Neural cell (in vitro differentiated cells): ENCODE measurements at regions not wholly inside any gene's neighbourhood (a gene's known extent, or its start where the extent isn't known, plus 50 kb on each side); places are given as distances from the start of the nearest gene placed in this dataset.

Source experiments
- H2AFZ ChIP-seq: fragments of 200-600, 300-800 bp; sonication (generic), shearing (Covaris generic); 2 replicates; pipeline ENCODE4 v1.6.0; 2014; ENCODE audit warnings: low read depth, mild to moderate bottlenecking, antibody characterized with exemption, low read length, moderate library complexity
- H3F3A ChIP-seq: fragments of 200-600 bp; shearing (Covaris generic); 2 replicates; pipeline ENCODE4 v1.6.1; 2016; ENCODE audit warnings: mild to moderate bottlenecking, moderate library complexity, mixed read lengths, antibody characterized with exemption, low read length; ENCODE audit not compliant: insufficient read depth, poor library complexity, severe bottlenecking
- H3K27ac ChIP-seq: fragments of 200-600, 300-800 bp; sonication (generic), shearing (Covaris generic); 2 replicates; pipeline ENCODE4 v1.5.1; 2014; ENCODE audit warnings: mild to moderate bottlenecking, low read length, moderate library complexity
- H3K27me3 ChIP-seq: fragments of 300-800, 200-600 bp; sonication (generic), shearing (Covaris generic); 2 replicates; pipeline ENCODE4 v1.6.0; 2014; ENCODE audit warnings: mild to moderate bottlenecking, low read depth, low read length, moderate library complexity; ENCODE audit not compliant: insufficient read depth
- H3K36me3 ChIP-seq: fragments of 300-800, 200-600 bp; sonication (generic), shearing (Covaris generic); 2 replicates; pipeline ENCODE4 v1.5.1; 2014; ENCODE audit warnings: mild to moderate bottlenecking, antibody characterized with exemption, low read length, moderate library complexity; ENCODE audit not compliant: insufficient read depth
- H3K4me2 ChIP-seq: fragments of 300-800, 200-600 bp; sonication (generic), shearing (Covaris generic); 2 replicates; pipeline ENCODE4 v1.6.0; 2014; ENCODE audit warnings: mild to moderate bottlenecking, low read length
- H3K4me3 ChIP-seq: fragments of 300-800, 200-600 bp; sonication (generic), shearing (Covaris generic); 2 replicates; pipeline ENCODE4 v1.5.1; 2014; ENCODE audit warnings: mild to moderate bottlenecking, low read length, moderate library complexity
- H3K79me2 ChIP-seq: fragments of 200-600 bp; shearing (Covaris generic); replicated peaks from 2 replicates; pipeline ENCODE4 v1.6.0; 2014; ENCODE audit warnings: mild to moderate bottlenecking, low read length, moderate library complexity; ENCODE audit not compliant: insufficient read depth
- H3K9ac ChIP-seq: fragments of 300-800, 200-600 bp; sonication (generic), shearing (Covaris generic); 2 replicates; pipeline ENCODE4 v1.6.1; 2016; ENCODE audit warnings: mild to moderate bottlenecking, low read length, mixed read lengths
- H3K9me2 ChIP-seq: fragments of 200-600 bp; shearing (Covaris generic); 2 replicates; pipeline ENCODE4 v1.6.1; 2016; ENCODE audit warnings: mild to moderate bottlenecking, low read length, mixed read lengths; ENCODE audit not compliant: insufficient read depth
- H3K9me3 ChIP-seq: fragments of 200-600, 300-800 bp; sonication (generic), shearing (Covaris generic); 2 replicates; pipeline ENCODE4 v1.6.1; 2016; ENCODE audit warnings: mild to moderate bottlenecking, mixed run types, low read length, moderate library complexity, mixed read lengths
- H4K20me1 ChIP-seq: fragments of 200-600 bp; shearing (Covaris generic); 2 replicates; pipeline ENCODE4 v1.6.1; 2016; ENCODE audit warnings: mild to moderate bottlenecking, mixed run types; ENCODE audit not compliant: insufficient read depth
- CTCF ChIP-seq: fragments of 450-650 bp; IDR thresholded peaks from 2 replicates; pipeline ENCODE4 v1.5.1; 2014; ENCODE audit warnings: antibody characterized with exemption, mild to moderate bottlenecking, moderate library complexity; ENCODE audit not compliant: poor library complexity, severe bottlenecking
- EP300 ChIP-seq: fragments of 450-650 bp; conservative IDR thresholded peaks from 2 replicates; pipeline ENCODE4 v1.6.1; 2014; ENCODE audit warnings: antibody characterized with exemption, mild to moderate bottlenecking, moderate library complexity; ENCODE audit not compliant: poor library complexity, severe bottlenecking
- EZH2 ChIP-seq: fragments of 200-600, 300-800 bp; shearing (Covaris generic), sonication (generic); IDR thresholded peaks from 2 replicates; pipeline ENCODE4 v1.6.1; 2014; ENCODE audit warnings: antibody characterized with exemption, low read length, borderline replicate concordance, mild to moderate bottlenecking; ENCODE audit not compliant: insufficient read depth, poor library complexity, severe bottlenecking
- MXI1 ChIP-seq: fragments of 450-650 bp; conservative IDR thresholded peaks from 2 replicates; pipeline ENCODE4 v1.6.1; 2014; ENCODE audit warnings: antibody characterized with exemption, mild to moderate bottlenecking; ENCODE audit not compliant: poor library complexity, severe bottlenecking
- POLR2AphosphoS5 ChIP-seq: IDR thresholded peaks from 2 replicates; pipeline ENCODE4 v1.6.1; 2012
- RAD21 ChIP-seq: fragments of 450-650 bp; conservative IDR thresholded peaks from 2 replicates; pipeline ENCODE4 v1.6.1; 2014; ENCODE audit warnings: antibody characterized with exemption, mild to moderate bottlenecking, moderate library complexity
- SMC3 ChIP-seq: fragments of 450-650 bp; conservative IDR thresholded peaks from 2 replicates; pipeline ENCODE4 v1.6.1; 2014; ENCODE audit warnings: antibody characterized with exemption, mild to moderate bottlenecking, moderate library complexity; ENCODE audit not compliant: poor library complexity
- TAF1 ChIP-seq: IDR thresholded peaks from 2 replicates; pipeline ENCODE4 v1.6.1; 2012; ENCODE audit warnings: low read depth
- TF ChIP-seq, protein P1 (sequence below): IDR thresholded peaks from 2 replicates; pipeline ENCODE4 v1.6.1; 2012; ENCODE audit warnings: borderline replicate concordance

DNA sequence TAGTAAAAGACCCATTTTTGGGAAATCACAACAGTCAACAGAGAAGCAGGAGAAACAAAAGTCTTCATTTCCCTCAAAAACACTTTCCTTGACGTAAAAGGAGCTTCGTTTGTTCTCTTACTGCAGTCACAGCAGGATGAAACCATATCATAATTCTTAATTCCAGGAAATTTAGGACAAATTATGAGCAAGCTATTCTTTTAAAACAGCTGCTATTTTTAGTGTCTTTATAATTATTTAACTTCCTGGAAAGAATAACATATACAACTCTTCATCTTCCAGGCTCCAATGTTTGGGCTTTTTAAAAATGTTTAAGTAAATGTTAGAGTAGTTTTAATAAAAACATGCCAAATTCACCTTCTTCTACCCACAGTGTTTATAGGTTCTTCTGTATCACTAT is 563.5 kb downstream of the LTN1 start:
- Histone ChIP-seq H3K36me3 (no peaks in the 10 kb centered on the region), H3K27ac (no peak overlapping the region), H3F3A (no peaks in the 10 kb centered on the region), H3K9me2 (no peaks in the 10 kb centered on the region), H4K20me1 (no peaks in the 10 kb centered on the region), H3K4me2 (no peak overlapping the region), H3K4me3 (no peak overlapping the region), H3K79me2 (no peaks in the 10 kb centered on the region), H3K27me3 (no peaks in the 10 kb centered on the region), H3K9me3 (no peaks in the 10 kb centered on the region), H2AFZ (no peak overlapping the region), H3K9ac (no peak overlapping the region)
- no peak for TF ChIP-seq RAD21
- no peak for TF ChIP-seq POLR2AphosphoS5
- no peak for TF ChIP-seq EZH2
- TF ChIP-seq, protein P1, sequence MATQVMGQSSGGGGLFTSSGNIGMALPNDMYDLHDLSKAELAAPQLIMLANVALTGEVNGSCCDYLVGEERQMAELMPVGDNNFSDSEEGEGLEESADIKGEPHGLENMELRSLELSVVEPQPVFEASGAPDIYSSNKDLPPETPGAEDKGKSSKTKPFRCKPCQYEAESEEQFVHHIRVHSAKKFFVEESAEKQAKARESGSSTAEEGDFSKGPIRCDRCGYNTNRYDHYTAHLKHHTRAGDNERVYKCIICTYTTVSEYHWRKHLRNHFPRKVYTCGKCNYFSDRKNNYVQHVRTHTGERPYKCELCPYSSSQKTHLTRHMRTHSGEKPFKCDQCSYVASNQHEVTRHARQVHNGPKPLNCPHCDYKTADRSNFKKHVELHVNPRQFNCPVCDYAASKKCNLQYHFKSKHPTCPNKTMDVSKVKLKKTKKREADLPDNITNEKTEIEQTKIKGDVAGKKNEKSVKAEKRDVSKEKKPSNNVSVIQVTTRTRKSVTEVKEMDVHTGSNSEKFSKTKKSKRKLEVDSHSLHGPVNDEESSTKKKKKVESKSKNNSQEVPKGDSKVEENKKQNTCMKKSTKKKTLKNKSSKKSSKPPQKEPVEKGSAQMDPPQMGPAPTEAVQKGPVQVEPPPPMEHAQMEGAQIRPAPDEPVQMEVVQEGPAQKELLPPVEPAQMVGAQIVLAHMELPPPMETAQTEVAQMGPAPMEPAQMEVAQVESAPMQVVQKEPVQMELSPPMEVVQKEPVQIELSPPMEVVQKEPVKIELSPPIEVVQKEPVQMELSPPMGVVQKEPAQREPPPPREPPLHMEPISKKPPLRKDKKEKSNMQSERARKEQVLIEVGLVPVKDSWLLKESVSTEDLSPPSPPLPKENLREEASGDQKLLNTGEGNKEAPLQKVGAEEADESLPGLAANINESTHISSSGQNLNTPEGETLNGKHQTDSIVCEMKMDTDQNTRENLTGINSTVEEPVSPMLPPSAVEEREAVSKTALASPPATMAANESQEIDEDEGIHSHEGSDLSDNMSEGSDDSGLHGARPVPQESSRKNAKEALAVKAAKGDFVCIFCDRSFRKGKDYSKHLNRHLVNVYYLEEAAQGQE: no peak
- TF ChIP-seq EP300: no peak
- no peak for TF ChIP-seq CTCF
- no peak for TF ChIP-seq SMC3
- TF ChIP-seq TAF1: no peak
- no peak for TF ChIP-seq MXI1

DNA sequence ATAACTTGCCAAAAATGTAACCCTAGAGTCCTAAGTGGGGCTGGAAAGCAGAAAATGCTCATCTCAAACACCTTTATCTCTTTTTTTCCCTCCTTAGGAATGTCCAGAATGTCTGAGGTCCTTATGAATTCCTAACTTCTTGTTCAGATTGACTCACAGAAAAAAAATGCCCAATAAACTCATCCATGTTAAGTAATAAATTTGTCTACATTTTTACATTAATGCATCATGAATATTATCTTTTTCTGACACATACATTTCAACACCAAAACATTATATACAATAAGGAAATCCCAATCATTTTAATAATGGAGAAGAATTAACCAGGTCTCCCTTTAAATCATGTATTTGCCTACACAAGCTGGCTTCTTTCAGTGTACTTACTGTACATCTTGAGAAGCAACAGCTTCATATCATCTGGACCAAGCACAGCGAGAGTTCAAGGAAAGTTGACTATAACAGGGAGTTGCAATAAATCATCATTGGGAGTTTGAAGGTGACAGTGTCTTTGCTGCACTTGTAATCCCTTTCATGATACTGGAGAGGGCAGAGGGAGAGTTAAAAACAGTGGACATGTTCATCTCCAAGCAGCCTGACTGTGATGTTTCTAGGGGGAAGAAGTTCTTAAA is 565.2 kb downstream of the LTN1 start:
- no peak for TF ChIP-seq EP300
- no peak for TF ChIP-seq POLR2AphosphoS5
- TF ChIP-seq TAF1: no peak
- no peak for TF ChIP-seq EZH2
- TF ChIP-seq MXI1: no peak
- no peak for TF ChIP-seq SMC3
- no peak for TF ChIP-seq CTCF
- no peak for TF ChIP-seq RAD21
- TF ChIP-seq, protein P1: no peak
- no peaks in the 10 kb centered on the region for H3K9me3 ChIP-seq
- no peak overlapping the region for H3K4me2 ChIP-seq

More for the DNA sequence above, 565.2 kb downstream of the LTN1 start:
- Histone ChIP-seq H4K20me1 (no peaks in the 10 kb centered on the region), H3K27me3 (no peaks in the 10 kb centered on the region), H3K79me2 (no peaks in the 10 kb centered on the region), H3K9me2 (no peaks in the 10 kb centered on the region), H3F3A (no peaks in the 10 kb centered on the region), H3K36me3 (no peaks in the 10 kb centered on the region), H3K9ac (no peak overlapping the region), H2AFZ (no peak overlapping the region), H3K27ac (no peak overlapping the region), H3K4me3 (no peak overlapping the region)
